ENCODE measurements at regions not wholly inside any gene's neighbourhood (a gene's known extent, or its start where the extent isn't known, plus 50 kb on each side); places are given as distances from the start of the nearest gene placed in this dataset.

GRCh38 chr6:62570372-62570771 lies 284.3 kb upstream of the KHDRBS2 start:
- TF ChIP-seq CTCF (IDR thresholded peaks at IDR 0.05) (no peak), POLR2AphosphoS5 (IDR thresholded peaks at IDR 0.05) (no peak)
